NOMO-1 treated with DMSO at 0.1 percent for 48 hours (cell line): ENCODE measurements at regions not wholly inside any gene's neighbourhood (a gene's known extent, or its start where the extent isn't known, plus 50 kb on each side); places are given as distances from the start of the nearest gene placed in this dataset.
"Not testable (repeated sequence)": the region's sequence is repeated elsewhere in the genome, so short reads cannot be mapped to it uniquely, and the experiment has no call there.

ENCODE experiments used
- DNase-seq: peaks from one replicate; lab custom pipeline; 2025; ENCODE audit not compliant: unreplicated experiment; lab: John Stamatoyannopoulos, UW

GRCh38 chr16:87161822-87162676 lies 155.1 kb downstream of the C16orf95 start:
- DNase-seq: peak; percentile 27

- not testable (repeated sequence) for DNase-seq
These were observed 154.4 kb downstream of the C16orf95 start for GRCh38 chr16:87162799-87163198.

GRCh38 chr16:87163637-87164036 lies 153.6 kb downstream of the C16orf95 start:
- no peak for DNase-seq

GRCh38 chr16:87165151-87165550 lies 152.0 kb downstream of the C16orf95 start:
- no peak for DNase-seq

- DNase-seq: no peak
These were observed 151.3 kb downstream of the C16orf95 start for GRCh38 chr16:87165885-87166284.

- DNase-seq: no peak
These were observed 150.9 kb downstream of the C16orf95 start for GRCh38 chr16:87166321-87166720.

- DNase-seq: no peak
These were observed 150.3 kb downstream of the C16orf95 start for GRCh38 chr16:87166934-87167333.

- DNase-seq: no peak
These were observed 147.6 kb downstream of the C16orf95 start for GRCh38 chr16:87169509-87169995.

- DNase-seq: no peak
These were observed 146.9 kb downstream of the C16orf95 start for GRCh38 chr16:87170310-87170709.

- no peak for DNase-seq
These were observed 145.5 kb downstream of the C16orf95 start for GRCh38 chr16:87171723-87172122.

GRCh38 chr16:87172632-87173031 lies 144.6 kb downstream of the C16orf95 start:
- no peak for DNase-seq

GRCh38 chr16:87173294-87173893 lies 143.8 kb downstream of the C16orf95 start:
- no peak for DNase-seq

GRCh38 chr16:87174061-87174460 lies 143.1 kb downstream of the C16orf95 start:
- no peak for DNase-seq

- DNase-seq: no peak
These were observed 140.5 kb downstream of the C16orf95 start for GRCh38 chr16:87176735-87177134.

GRCh38 chr16:87177673-87178072 lies 139.5 kb downstream of the C16orf95 start:
- DNase-seq: no peak

- DNase-seq: no peak
These were observed 138.9 kb downstream of the C16orf95 start for GRCh38 chr16:87178177-87178863.

- DNase-seq: no peak
These were observed 138.2 kb downstream of the C16orf95 start for GRCh38 chr16:87178977-87179376.

- no peak for DNase-seq
These were observed 137.1 kb downstream of the C16orf95 start for GRCh38 chr16:87180069-87180468.

GRCh38 chr16:87182759-87183158 lies 134.4 kb downstream of the C16orf95 start:
- DNase-seq: no peak

GRCh38 chr16:87183647-87184046 lies 133.5 kb downstream of the C16orf95 start:
- DNase-seq: no peak

GRCh38 chr16:87185308-87185707 lies 131.9 kb downstream of the C16orf95 start:
- no peak for DNase-seq

- DNase-seq: no peak
These were observed 131.2 kb downstream of the C16orf95 start for GRCh38 chr16:87185983-87186382.
